HG02870 (cell line): ENCODE measurements at regions not wholly inside any gene's neighbourhood (a gene's known extent, or its start where the extent isn't known, plus 50 kb on each side); places are given as distances from the start of the nearest gene placed in this dataset.
"Not testable (repeated sequence)": the region's sequence is repeated elsewhere in the genome, so short reads cannot be mapped to it uniquely, and the experiment has no call there.

Source experiments
- ATAC-seq: cut with Tn5 transposase; IDR thresholded peaks from one replicate; pipeline ENCODE4 v1.9.1; 2021; ENCODE audit warnings: mild to moderate bottlenecking, moderate library complexity; ENCODE audit not compliant: unreplicated experiment

- ATAC-seq: peak; percentile 82
These were observed 202.7 kb upstream of the SPOPL start for GRCh38 chr2:138298900-138299299.

DNA sequence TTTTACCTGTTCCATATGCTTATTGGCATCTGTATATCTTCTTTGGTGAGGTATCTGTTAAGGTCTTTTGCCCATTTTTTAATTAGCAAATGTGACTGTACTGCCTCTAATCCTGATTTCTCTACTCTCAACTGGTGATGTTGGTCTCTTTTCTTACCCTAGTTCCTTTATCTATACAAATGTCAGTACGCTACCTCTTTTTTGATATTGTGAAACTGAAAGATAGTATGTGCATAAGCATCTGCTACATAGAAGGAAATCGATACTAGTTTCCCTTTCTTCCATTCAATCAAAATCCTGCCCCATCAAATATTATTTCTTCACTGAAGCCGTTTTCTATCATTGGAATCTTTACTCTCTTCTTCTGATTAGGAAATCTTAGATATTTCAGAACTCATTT, 194.9 kb upstream of the SPOPL start:
- no peak for ATAC-seq

DNA sequence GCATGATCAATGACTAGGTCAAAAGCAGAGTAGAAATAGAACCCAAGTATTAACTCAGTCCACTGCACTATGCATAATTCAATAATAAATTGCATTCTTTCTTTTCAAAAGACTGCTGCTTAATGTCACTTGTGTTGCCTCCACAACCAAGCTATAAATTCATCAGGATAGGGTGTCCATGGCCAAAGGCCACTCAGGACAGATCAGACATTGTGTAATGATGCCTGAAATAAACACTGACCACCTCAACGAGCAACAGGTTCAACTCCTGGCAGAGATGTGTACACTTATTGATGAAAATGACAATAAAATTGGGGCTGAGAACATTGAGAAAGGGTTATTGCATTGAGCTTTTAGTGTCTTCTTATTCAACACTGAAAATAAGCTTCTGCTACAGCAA, 194.5 kb upstream of the SPOPL start:
- no peak for ATAC-seq

- no peak for ATAC-seq
These were observed 191.8 kb upstream of the SPOPL start for GRCh38 chr2:138309760-138310159.

GRCh38 chr2:138312061-138312460, 189.5 kb upstream of the SPOPL start:
- ATAC-seq: no peak

DNA sequence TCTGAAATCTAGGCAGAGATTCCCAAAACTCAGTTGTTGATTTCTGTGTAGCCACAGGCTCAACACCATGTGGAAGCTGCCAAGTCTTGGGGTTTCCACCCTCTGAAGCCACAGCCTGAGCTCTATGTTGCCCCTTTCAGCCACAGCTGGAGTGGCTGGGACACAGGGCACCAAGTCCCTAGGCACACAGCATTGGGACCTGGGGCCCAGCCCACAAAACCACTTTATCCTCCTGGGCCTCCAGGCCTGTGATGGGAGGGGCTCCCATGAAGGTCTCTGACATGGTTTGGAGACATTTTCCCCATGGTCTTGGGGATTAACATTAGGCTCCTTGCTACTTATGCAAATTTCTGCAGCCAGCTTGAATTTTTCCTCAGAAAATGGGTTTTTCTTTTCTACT, 186.0 kb upstream of the SPOPL start:
- ATAC-seq: not testable (repeated sequence)

- ATAC-seq: no peak
These were observed 182.0 kb upstream of the SPOPL start for GRCh38 chr2:138319616-138320015.

DNA sequence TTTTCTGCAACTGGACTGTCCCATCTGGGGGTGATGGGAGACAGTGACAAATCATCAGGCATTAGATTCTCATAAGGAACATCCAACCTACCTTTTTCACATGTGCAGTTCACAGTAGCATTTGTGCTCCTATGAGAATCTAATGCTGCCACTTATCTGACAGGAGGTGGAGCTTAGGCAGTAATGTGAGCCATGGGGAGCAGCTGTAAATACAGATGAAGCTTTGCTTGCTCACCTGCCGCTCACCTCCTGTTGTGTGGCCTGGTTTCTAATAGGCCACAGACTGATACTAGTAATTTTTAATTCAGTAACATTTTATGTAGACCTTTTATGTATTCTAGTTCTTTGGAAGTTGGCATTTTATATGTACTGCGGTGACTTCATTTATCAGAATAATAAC, 180.1 kb upstream of the SPOPL start:
- no peak for ATAC-seq

DNA sequence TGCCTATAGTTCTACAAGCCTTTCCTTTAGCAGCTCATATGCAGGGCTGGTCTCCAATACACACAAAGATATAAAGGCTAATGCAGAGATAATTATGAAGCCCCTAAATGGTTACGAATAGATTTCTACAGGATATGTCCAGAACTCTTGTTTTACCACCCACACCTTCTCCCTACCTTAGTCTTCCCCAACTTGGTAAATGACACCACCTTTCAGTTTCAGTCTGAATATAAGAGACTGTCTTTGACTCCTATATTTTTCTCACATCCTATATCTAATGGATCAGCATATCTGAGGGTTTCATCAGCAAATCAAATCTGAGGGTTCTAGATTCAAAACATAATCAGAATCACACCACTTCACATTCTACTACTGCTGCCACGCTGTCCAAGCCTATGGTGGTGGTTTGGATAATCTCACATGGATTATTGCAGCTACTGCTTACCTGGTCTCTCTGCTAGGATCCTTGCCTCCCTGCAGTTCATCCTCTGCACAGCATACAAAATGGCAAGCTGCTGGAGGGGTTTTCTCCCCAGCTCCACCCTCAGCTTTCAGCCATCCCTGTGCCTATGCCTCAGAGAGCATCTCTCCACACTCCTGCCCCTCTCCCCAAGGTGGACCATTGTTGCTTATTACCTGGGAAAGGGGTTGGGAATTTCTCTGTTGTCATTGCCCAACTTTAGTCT, 178.0 kb upstream of the SPOPL start:
- ATAC-seq: peak; percentile 58

DNA sequence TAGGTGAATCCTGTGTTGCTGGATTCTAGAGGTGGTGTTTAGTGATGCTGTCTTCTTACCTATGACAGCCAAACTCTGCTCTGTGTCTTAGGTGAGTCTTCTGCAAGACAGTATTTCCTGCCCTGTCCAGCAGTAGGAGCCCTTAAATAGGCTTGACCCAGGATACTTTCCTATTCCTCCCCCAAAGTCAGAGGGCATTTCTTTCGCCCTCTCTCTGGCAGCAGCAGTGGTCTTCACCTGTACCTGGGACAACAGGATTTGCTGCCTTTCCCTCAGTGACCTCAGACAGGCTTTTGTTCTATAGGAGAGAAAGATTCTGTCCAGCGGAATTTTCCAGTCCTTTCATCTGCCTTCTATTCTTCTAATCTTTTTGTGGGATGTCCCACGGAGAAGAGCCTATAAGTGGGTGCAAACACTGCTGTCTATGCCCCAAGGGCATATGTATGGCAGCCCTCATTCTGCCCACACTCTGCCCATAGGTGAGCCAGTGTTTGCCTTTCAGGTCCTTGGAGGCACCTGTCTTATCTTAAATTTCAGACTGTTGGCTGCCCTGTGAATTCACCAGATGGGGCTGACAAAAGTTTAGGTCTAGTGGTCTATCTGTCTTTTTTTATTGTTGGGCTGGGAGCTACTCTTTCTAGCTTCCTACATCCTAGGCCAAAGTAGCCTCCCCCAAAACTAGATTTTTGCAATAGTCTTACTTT, 177.3 kb upstream of the SPOPL start:
- ATAC-seq: no peak

DNA sequence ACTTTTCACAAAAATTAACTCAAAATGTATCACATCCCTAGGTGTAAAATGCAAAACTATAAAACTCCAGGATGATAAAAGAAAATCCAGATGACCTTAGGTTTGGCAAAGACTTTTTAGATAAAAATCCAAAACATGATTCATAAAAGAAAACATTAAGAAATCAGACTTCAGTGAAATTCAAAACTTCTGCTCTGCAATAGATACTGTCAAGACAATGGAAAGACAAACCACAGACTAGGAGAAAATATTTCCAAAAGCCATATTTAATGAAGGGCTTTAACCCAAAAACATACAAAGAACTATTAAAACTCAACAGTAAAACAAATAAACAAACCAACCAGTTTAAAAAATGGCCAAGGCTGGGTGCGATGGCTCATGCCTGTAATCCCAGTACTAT, 173.6 kb upstream of the SPOPL start:
- ATAC-seq: no peak

DNA sequence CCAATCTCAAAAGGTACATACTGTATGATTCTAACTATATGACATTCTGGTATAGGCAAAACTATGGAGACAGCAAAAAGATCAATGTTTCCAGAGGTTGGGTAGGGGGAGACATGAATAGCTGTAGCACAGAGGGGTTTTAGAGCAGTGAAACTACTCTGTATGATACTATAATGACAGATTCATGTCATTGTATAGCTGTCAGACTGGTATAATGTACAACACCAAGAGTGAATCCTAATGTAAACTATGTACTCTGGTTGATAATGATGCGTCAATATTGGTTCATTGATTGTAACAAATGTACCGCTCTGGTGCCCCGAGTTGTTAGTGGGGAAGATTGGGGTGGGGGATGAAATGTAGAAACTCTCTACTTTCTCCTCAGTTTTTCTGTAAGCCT, 172.4 kb upstream of the SPOPL start:
- no peak for ATAC-seq

DNA sequence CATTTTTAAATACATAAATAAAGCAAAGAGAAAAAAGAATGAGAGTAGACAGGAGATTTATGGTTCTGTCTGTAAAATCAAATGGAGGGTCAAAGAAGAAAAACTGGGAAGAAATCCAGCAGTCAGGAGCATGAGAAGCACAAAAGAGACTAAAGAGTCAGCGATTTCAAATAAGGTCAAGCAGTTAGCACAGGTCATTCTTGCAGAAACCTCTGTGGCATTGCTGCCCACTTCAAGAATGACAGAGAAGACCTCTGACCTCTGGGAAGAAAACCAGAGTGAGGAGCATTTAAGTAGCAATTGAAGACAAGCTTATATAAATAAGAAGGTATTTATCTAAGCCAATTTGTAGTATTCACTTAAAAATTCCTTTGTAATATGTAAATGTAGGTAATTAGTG, 172.0 kb upstream of the SPOPL start:
- ATAC-seq: no peak

GRCh38 chr2:138333121-138333520, 168.4 kb upstream of the SPOPL start:
- ATAC-seq: no peak

GRCh38 chr2:138333677-138334076, 167.9 kb upstream of the SPOPL start:
- ATAC-seq: no peak

DNA sequence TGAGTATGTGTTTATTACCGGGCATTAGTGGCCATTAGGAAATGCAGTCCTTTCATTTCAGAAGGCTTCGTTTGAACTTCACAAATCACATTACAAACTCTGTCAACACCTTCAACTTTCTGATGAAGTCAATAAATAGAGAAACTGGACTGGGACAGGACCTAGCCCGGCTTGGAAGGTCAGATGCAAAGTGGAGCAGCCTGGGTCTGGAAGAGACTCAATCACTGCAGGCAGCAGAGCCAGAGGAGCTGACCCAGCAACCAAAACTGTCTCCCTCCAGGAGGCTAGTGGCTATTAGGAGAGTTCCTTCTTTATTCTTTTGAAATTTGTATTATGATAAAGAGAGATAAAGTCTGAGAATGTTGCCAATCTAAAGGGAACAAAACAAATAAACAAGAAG, 167.2 kb upstream of the SPOPL start:
- ATAC-seq: no peak

- no peak for ATAC-seq
These were observed 166.5 kb upstream of the SPOPL start for GRCh38 chr2:138335036-138335435.

DNA sequence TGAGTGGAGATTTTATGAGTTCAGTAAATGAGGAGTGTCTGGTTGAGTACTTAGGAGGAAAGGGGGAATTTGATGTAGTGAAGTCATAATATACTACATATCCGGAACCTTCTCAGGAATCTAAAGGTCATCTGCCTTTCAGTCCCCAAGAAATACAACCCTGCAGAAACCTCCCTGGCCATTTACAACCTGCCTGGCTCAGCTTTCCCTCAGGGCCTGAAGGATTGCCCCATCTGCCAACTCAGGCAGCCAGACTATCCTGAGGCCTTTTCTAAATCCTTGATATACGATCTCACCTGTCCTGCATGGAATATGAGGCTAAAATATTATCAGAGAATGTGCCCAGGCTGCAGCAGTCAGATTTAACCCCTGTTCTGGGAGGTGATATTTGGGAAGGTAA, 165.4 kb upstream of the SPOPL start:
- ATAC-seq: no peak

DNA sequence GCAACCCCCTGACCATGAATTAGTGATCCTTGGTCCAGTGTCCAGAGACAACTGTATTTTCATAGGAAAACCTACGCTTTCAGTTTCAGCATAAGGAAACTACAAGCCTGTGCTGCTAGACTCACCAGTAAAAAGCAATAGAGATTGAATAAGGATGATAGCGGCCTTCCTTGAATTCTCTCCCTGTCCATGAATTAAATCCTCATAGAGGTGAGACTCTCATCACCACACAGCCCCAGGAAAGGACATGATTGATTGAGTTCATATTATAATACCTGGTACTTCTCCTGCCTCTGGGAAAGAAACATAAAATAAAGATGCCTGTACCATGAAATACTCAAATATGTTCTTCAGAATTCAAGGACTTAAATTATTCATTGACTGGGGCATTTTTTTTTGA, 146.3 kb upstream of the SPOPL start:
- no peak for ATAC-seq

DNA sequence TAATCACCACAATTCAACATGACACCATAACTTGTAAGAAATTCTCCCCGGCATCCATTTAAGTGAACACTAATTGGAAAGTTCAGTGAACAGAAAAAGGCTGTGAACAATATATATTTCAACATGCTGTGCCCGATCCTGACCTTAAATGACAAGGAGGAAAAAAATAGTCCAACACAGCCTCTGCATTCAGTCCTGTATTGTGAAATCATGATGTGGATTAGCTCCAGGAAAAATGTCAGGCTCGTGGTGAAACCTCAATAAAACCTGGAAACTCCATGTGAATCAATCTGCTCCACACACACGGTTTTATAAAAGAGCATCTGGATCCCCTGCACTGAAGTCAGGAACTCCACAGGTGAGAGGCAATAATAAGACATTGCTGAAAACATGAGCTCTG, 145.4 kb upstream of the SPOPL start:
- no peak for ATAC-seq

DNA sequence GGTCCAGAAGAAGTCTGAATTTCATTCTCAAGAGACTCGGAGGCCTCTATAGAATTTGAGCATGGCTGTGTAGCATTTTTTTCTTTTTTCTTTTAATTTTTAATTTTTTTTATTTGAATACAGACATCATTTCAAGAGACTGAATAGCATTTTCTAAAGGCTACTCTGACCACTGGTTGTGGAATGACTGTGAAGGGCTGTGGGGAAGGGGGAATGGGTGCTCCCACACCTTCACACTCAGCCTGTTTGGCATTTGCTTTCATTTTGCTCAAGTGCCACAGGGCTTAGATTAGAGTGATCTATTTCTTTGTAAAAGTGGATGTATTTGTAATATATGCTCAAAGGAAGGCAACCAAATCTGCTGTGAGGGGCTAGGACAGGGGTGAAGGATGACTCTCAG, 142.0 kb upstream of the SPOPL start:
- peak; percentile 63 for ATAC-seq

DNA sequence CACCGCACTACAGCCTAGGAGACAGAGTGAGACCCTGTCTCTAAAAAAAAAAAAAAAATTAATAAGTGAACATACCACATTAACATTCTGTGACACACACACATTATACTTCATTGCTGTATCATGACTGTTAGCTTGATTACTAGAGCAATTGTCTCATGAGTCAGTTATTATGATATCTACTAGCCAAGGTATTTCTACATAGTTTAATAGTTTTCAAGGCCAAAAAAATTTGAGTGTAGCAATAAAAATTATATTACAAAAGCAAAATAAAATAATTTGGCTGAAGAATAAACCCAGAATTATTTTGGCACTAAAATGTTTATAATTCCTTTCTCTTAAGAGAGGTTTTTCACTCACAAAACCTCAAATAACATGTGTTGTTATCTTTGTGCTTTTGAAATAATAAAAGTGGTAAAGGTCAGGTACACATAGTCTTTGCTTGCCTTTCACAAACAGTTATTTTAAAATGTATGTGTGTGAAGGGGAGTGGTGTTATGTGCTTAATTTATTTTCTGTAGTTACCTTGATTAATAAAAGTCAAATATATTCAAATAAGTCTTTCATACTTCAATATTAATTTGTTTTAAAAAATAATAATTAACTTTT, 136.9 kb upstream of the SPOPL start:
- no peak for ATAC-seq
